ENCODE measurements at regions not wholly inside any gene's neighbourhood (a gene's known extent, or its start where the extent isn't known, plus 50 kb on each side); places are given as distances from the start of the nearest gene placed in this dataset.

DNA sequence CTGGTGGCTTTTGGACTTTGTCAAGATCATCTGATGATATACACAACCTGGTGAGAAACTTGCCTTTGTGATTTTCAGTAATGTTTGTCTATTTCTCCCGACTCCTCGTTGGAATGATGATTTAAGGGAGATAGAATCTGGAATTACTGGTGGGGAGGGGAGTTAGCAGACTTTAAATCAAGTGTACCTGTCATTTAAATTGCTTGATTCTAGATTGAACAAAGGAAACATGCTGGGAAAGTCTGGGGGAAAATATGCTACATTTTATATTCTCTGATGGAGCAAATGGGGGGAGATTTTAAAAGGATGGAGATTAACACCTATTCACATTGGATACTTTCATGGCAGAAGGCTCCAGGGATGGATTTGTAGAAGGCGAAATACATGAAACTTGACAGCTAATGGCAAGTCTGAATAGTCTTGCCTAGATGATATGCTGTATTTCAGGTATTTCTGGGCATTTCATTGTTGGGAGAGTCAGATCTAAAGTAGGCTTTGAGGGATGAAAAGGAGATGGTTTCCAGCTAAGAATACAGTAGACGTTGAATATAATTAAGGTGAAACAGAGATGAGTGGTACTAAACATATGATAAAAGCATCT is 189.1 kb upstream of the PDZRN3 start:
- H3K4me1 ChIP-seq (replicated peaks in 1 of 2) = peaks cover 0 to 10% of the 10 kb centered on the region in 2 donors
- no peak overlapping the region for H3K4me3 ChIP-seq
- peak in 2 of 8 experiments; percentile 21 to 45 for ATAC-seq (replicated peaks in 6 of 8)
- 58 to 90% (median 74%) methylated on average over 2 to 4 of the region's 4 CpGs; no CpG with 5 or more reads in 1 of the 10 experiments for WGBS, 10 experiments
- no peak overlapping the region for H3K27ac ChIP-seq
- in situ Hi-C loops (cut with MboI; ENCODE audit: low pct_unique_long_range_greater_than_20kb in 2 of 9, low sequenced_read_pairs in 9 of 9, unreplicated experiment in 9 of 9) = no loop called here

DNA sequence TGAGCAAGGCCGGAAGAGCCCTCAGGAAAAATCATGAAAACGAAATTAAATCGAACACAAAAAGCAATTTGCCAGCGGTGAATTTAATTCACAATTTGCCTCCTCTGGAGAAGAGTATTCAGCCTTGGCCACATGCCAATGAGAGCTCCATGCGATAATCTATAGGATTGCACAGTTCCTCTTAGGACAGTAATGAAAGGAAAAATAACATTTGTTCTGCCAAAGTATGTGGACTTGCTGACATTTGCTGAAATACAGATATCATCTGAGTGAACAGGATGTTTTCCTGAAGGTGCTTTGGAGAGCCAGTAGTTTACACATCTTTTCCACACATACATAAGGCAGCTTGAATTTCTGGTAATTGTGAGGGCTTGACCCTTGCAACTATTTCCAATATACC is 188.6 kb upstream of the PDZRN3 start:
- 28 to 100% (median 84%) methylated on average over 3 to 5 of the region's 5 CpGs; no CpG with 5 or more reads in 1 of the 10 experiments for WGBS, 10 experiments
- peak in 2 of 8 experiments; percentile 34 to 38 for ATAC-seq (replicated peaks in 6 of 8)

DNA sequence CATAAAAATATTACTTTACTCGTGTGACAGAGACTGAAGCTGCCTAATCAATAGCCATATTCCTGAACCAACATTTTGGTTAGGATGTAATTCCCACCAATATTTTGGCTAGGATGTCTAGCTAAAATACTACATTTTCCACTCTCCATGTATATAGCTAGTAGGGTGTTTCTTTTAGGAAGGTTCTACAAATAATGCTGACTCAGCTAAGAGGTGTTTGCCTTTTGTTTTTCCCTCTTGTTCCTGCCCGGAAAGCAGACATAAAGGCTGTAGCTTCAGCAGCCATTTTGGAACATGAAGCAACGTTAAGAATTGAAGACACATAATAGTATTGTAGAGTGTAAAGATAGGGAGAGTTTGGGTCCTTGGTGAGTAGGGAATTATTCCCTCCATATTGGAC is 187.3 kb upstream of the PDZRN3 start:
- 44 to 100% (median 74%) methylated on average over 1 to 3 of the region's 3 CpGs; no CpG with 5 or more reads in 1 of the 10 experiments for WGBS, 10 experiments
- ATAC-seq (replicated peaks in 6 of 8) = no peak
- in situ Hi-C loops (cut with MboI; ENCODE audit: low pct_unique_long_range_greater_than_20kb in 2 of 9, low sequenced_read_pairs in 9 of 9, unreplicated experiment in 9 of 9) = no loop called here
- Histone ChIP-seq H3K27ac (no peak overlapping the region), H3K4me1 (replicated peaks in 1 of 2) (peaks cover 0 to 10% of the 10 kb centered on the region in 2 donors), H3K4me3 (no peak overlapping the region)

More for the DNA sequence above, 188.6 kb upstream of the PDZRN3 start:
- Histone ChIP-seq H3K27ac (no peak overlapping the region), H3K4me1 (replicated peaks in 1 of 2) (peaks cover 0 to 10% of the 10 kb centered on the region in 2 donors), H3K4me3 (no peak overlapping the region)
- in situ Hi-C loops (cut with MboI; ENCODE audit: low pct_unique_long_range_greater_than_20kb in 2 of 9, low sequenced_read_pairs in 9 of 9, unreplicated experiment in 9 of 9) = no loop called here

DNA sequence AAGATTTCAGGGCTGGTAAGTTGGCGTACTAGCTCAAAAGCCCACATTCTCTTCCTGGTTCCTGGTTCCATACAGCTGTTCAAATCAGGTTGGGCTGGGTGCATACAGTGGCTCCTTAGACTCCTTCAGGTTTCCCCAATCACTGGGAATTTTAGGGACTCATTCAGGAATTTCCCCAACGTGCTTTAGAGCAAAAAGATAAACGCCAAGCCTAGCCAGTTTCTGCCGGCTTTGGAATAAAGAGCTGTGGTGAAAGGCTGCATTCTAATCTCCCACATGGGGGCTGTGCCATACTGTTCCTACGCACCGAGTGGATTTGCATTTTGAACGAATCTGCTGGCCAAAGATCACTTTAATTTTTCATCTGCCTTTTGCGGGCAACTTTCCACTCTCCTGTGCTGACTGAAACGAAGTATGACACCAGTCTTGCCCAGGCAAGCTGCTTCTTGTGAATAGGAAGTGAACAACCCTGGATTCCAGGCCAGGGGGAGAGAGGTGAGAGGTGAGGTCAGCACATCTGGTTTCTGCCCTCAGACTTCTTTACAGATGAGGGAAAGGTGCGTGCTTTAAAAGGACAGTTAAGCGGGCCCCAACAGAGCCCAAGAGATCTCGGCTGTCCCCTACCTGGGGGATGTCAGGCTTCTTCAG is 184.2 kb upstream of the PDZRN3 start:
- ATAC-seq (replicated peaks in 6 of 8) = no peak
- Histone ChIP-seq H3K4me3 (no peak overlapping the region), H3K4me1 (replicated peaks in 1 of 2) (peaks cover 0 to 8% of the 10 kb centered on the region in 2 donors), H3K27ac (no peak overlapping the region)
- in situ Hi-C loops (cut with MboI; ENCODE audit: low pct_unique_long_range_greater_than_20kb in 2 of 9, low sequenced_read_pairs in 9 of 9, unreplicated experiment in 9 of 9) = no loop called here
- WGBS, 10 experiments = 54 to 88% (median 81%) methylated on average over 3 to 8 of the region's 12 CpGs; no CpG with 5 or more reads in 4 of the 10 experiments

DNA sequence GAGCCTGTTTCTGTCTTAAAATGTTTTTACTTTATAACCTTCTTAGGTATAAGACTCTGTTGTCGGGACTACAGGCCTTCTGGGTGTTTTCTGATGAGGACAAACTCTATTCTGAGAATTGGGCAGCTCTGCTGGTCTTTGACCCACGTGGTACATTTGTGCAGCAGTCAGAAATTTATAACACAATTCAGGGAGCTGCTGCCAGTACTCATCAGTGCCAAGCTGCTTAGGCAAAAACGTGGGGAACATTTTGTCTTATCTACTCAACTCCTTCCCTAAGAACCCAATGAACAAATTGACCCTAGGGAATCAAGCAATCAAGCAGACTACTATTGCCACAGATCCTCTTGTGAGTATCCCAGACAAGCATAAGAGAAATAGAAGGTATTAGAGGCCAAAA is 180.7 kb upstream of the PDZRN3 start:
- Histone ChIP-seq H3K4me3 (no peak overlapping the region), H3K4me1 (replicated peaks in 1 of 2) (no peaks in the 10 kb centered on the region), H3K27ac (no peak overlapping the region)
- 0 to 100% (median 43%) methylated on average over 1 to 3 of the region's 3 CpGs; no CpG with 5 or more reads in 1 of the 10 experiments for WGBS, 10 experiments
- no peak for ATAC-seq (replicated peaks in 6 of 8)
- in situ Hi-C loops (cut with MboI; ENCODE audit: low pct_unique_long_range_greater_than_20kb in 2 of 9, low sequenced_read_pairs in 9 of 9, unreplicated experiment in 9 of 9) = no loop called here

DNA sequence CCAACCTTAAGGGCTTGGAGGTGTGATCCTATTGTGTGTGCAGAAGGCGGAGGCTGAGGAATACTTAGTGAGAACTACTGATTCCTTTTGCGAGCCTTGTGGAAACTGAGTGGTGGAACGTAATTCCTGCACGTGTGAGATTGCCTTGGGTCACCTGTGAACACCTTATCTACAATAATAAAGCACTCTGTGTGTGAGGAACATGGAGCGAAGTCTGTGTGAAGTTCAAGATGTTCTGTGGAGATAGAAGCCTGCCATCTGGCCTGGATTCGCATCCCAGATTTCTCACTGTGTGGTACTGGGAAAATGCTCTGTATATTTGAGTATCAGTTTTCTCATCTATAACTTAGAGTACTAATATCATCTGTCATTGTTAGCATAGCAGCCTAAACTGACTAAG is 179.5 kb upstream of the PDZRN3 start:
- no peak for ATAC-seq (replicated peaks in 6 of 8)
- H3K4me1 ChIP-seq (replicated peaks in 1 of 2) = no peaks in the 10 kb centered on the region
- no peak overlapping the region for H3K4me3 ChIP-seq
- in situ Hi-C loops (cut with MboI; ENCODE audit: low pct_unique_long_range_greater_than_20kb in 2 of 9, low sequenced_read_pairs in 9 of 9, unreplicated experiment in 9 of 9) = no loop called here
- WGBS, 10 experiments = 60 to 92% (median 91%) methylated on average over 2 to 5 of the region's 6 CpGs; no CpG with 5 or more reads in 3 of the 10 experiments
- H3K27ac ChIP-seq = no peak overlapping the region

DNA sequence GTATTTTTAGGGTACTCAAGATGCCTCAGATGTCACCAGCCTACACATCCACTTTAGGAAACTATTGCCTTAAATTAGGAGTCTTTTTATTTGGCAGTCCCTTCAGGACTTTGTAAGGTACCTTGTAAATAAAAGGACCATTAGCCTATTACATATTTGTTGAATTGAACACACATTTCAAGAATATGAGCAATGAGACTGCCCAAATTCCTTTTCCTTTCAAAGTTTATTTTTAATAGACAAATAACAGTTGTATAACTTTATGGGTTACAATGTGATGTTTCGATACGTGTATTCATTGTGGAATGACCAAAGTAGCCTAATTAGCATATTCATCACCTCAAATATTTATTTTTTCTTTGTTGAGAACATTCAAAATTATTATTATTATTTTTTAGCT is 176.7 kb upstream of the PDZRN3 start:
- H3K27ac ChIP-seq = no peak overlapping the region
- ATAC-seq (replicated peaks in 6 of 8) = no peak
- in situ Hi-C loops (cut with MboI; ENCODE audit: low pct_unique_long_range_greater_than_20kb in 2 of 9, low sequenced_read_pairs in 9 of 9, unreplicated experiment in 9 of 9) = no loop called here
- no peak overlapping the region for H3K4me3 ChIP-seq
- H3K4me1 ChIP-seq (replicated peaks in 1 of 2) = no peaks in the 10 kb centered on the region
- 58 to 100% (median 94%) methylated on average over 1 to 2 of the region's 2 CpGs; no CpG with 5 or more reads in 1 of the 10 experiments for WGBS, 10 experiments

DNA sequence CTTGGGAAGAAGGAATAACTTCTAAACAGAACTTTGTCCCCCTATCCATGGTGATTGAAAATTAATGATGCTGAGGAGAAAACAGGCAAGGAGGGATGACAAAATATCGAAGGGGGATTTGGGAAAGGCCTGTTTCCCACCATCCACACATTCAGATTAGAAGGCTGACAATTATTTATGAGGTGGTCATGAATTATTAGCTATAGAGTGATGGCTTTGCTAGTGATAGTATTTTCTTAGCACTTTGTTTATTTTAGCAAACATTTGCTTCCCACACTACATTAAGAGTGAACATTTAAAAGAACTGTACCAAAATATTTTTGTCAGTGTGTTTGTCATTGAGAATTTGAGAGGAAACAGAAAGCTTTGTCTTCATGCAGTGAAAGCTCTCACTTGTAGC is 172.6 kb upstream of the PDZRN3 start:
- WGBS, 10 experiments = 33 to 83% (median 56%) methylated on average over 1 of the region's 1 CpG; no CpG with 5 or more reads in 2 of the 10 experiments
- ATAC-seq (replicated peaks in 6 of 8) = no peak
- H3K4me3 ChIP-seq = no peak overlapping the region
- H3K27ac ChIP-seq = no peak overlapping the region
- in situ Hi-C loops (cut with MboI; ENCODE audit: low pct_unique_long_range_greater_than_20kb in 2 of 9, low sequenced_read_pairs in 9 of 9, unreplicated experiment in 9 of 9) = no loop called here
- H3K4me1 ChIP-seq (replicated peaks in 1 of 2) = no peaks in the 10 kb centered on the region

DNA sequence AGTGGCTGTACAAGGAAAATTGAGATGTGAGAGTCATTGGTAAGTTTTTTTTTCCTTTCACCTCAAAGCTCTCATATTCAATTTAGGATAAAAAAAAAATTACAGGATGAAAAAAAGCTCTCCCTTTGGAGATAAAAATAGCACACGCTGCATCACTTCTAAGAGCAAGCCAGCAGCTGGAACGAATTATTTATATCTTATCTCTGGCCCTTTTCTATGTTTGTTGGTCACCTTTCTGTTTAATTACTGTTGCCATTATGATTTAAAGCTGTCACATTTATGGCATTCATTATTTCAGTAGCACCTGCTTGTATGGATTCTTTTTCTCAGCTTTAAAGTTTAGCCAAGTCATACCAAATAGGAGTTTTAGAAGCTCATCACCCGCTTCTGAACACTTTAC is 171.6 kb upstream of the PDZRN3 start:
- WGBS, 10 experiments = 46 to 100% (median 91%) methylated on average over 1 to 3 of the region's 3 CpGs
- no peak for ATAC-seq (replicated peaks in 6 of 8)
- Histone ChIP-seq H3K4me3 (no peak overlapping the region), H3K27ac (no peak overlapping the region), H3K4me1 (replicated peaks in 1 of 2) (no peaks in the 10 kb centered on the region)
- in situ Hi-C loops (cut with MboI; ENCODE audit: low pct_unique_long_range_greater_than_20kb in 2 of 9, low sequenced_read_pairs in 9 of 9, unreplicated experiment in 9 of 9) = no loop called here

DNA sequence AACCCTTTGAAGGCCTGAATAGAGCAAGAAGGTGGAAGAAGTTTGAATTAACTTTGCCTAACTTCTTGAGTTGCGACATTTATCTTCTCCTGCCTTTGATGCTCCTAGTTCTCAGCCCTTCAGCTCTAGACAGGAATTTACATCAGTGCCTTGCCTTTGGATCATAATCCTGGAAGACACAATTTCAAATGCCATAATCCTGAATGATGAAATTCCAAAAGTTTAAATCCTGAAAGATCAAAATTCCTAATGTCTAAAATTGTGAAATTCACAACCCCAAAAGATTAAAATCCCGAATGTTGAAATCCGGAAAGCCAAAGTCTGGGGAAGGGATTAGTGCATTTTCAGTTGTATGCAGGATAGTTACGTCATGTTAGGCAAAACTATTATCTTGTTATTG is 166.6 kb upstream of the PDZRN3 start:
- no peak for ATAC-seq (replicated peaks in 6 of 8)
- 46 to 96% (median 75%) methylated on average over 1 to 4 of the region's 4 CpGs; no CpG with 5 or more reads in 1 of the 10 experiments for WGBS, 10 experiments
- in situ Hi-C loops (cut with MboI; ENCODE audit: low pct_unique_long_range_greater_than_20kb in 2 of 9, low sequenced_read_pairs in 9 of 9, unreplicated experiment in 9 of 9) = no loop called here
- H3K27ac ChIP-seq = no peak overlapping the region
- no peaks in the 10 kb centered on the region for H3K4me1 ChIP-seq (replicated peaks in 1 of 2)
- no peak overlapping the region for H3K4me3 ChIP-seq

DNA sequence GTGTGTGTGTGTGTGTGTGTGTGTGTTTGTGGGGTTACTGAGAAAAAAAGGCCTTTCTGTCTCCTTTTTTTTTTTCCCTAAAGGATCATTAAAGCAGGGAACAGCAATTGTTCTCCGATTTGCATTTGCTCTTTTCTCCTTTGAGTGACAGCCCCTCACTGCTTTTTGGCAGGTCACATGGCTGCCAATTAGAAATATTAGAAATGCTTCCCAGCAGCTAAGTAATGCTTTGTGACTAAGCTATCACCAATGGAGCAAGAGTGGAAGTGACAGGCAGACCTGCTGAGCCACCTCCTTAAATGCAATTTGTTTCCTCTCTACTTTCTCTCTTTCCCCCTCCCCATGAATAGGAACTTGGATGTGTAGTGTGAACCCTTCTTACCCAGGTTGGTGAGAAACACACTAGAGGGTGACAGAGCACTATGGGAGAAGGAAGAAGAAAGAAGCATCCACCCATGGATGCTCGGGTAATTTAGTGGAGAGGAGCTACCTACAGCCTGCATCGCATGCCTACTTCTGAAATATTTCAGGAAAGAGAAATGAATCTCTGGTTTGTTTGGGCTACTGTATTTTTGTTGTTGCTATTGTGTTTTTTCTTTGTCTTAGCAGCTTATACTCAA is 165.2 kb upstream of the PDZRN3 start:
- H3K4me3 ChIP-seq = no peak overlapping the region
- H3K4me1 ChIP-seq (replicated peaks in 1 of 2) = no peaks in the 10 kb centered on the region
- ATAC-seq (replicated peaks in 6 of 8) = no peak
- in situ Hi-C loops (cut with MboI; ENCODE audit: low pct_unique_long_range_greater_than_20kb in 2 of 9, low sequenced_read_pairs in 9 of 9, unreplicated experiment in 9 of 9) = no loop called here
- H3K27ac ChIP-seq = no peak overlapping the region
- 0 to 100% (median 85%) methylated on average over 1 to 3 of the region's 3 CpGs; no CpG with 5 or more reads in 2 of the 10 experiments for WGBS, 10 experiments

DNA sequence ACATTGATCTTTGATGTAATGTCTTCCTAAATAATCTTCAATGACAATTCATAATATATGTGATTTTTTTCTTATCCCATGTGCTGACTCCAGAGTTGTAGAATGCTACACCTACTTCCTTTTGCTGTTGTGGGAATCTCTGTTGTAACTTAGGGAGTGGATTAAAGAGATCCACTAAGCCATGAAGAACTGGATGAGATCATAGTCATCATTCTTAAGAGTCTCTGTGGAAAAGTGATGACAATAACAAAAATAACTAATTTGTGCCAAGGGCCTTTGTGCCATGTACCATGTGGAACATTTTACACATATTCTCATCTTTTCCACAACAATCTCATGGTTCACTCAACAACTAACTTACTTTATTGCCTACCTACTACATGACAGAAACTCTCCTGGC is 162.9 kb upstream of the PDZRN3 start:
- in situ Hi-C loops (cut with MboI; ENCODE audit: low pct_unique_long_range_greater_than_20kb in 2 of 9, low sequenced_read_pairs in 9 of 9, unreplicated experiment in 9 of 9) = no loop called here
- Histone ChIP-seq H3K27ac (no peak overlapping the region), H3K4me3 (no peak overlapping the region), H3K4me1 (replicated peaks in 1 of 2) (no peaks in the 10 kb centered on the region)
- ATAC-seq (replicated peaks in 6 of 8) = no peak

DNA sequence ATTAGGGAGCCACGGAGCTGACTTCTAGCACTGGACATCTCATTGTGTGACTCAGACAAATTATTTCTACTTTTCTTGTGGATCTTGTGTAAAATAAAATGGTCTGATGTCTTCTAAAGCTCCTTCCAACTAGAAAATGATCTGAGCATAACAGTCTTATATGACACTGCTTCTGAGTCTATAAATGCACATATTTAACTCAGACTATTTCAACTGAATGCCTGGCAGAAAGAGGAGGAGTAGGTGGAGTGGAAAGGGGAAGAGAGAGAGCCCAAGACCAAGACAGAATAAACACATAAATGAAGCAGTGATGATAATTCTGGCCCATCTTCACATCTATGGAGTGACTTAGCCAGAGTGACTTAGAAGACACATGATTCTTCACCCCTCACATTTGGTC is 162.3 kb upstream of the PDZRN3 start:
- Histone ChIP-seq H3K4me1 (replicated peaks in 1 of 2) (no peaks in the 10 kb centered on the region), H3K4me3 (no peak overlapping the region), H3K27ac (no peak overlapping the region)
- in situ Hi-C loops (cut with MboI; ENCODE audit: low pct_unique_long_range_greater_than_20kb in 2 of 9, low sequenced_read_pairs in 9 of 9, unreplicated experiment in 9 of 9) = no loop called here
- WGBS, 10 experiments = 11 to 100% (median 86%) methylated on average over 1 of the region's 1 CpG; no CpG with 5 or more reads in 5 of the 10 experiments
- peak in 3 of 8 experiments; percentile 72 to 84 (median 75) for ATAC-seq (replicated peaks in 6 of 8)
